ENCODE measurements at regions not wholly inside any gene's neighbourhood (a gene's known extent, or its start where the extent isn't known, plus 50 kb on each side); places are given as distances from the start of the nearest gene placed in this dataset.

DNA sequence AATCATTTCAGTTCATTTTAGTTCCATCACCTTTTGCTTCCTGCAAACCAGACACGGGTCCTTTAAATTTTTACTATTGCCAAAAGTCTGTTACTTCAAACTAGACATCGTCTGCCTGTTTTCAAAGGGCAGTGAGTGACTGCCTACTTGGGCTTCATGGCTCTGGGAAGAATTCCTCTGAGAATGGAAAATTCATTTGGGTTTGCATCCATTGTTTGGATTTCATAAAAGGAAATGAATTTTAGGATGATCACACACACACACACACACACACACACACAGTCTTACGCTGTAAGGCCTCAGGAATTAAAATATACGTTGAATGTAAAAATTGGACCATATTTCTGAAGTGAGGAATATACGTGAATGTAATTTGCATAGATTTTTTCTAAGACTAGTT is 1584.3 kb upstream of the ACVR2A start:
- ATAC-seq (no peak), DNase-seq (ENCODE audit: low read depth, low spot score) (no peak)
- H3K4me1 ChIP-seq (ENCODE audit: control insufficient read depth in 1 of 2, insufficient read depth in 2 of 2, low read length in 2 of 2): no peaks in the 10 kb centered on the region
- TF ChIP-seq ZNF274 (IDR thresholded peaks at IDR 0.05; ENCODE audit: low read depth, low read length): no peak
- no peak for TF ChIP-seq SP1 (IDR thresholded peaks at IDR 0.05; ENCODE audit: low read depth)
- TF ChIP-seq, protein P1, sequence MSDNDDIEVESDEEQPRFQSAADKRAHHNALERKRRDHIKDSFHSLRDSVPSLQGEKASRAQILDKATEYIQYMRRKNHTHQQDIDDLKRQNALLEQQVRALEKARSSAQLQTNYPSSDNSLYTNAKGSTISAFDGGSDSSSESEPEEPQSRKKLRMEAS (IDR thresholded peaks at IDR 0.05): no peak
- TF ChIP-seq EZH2 (IDR thresholded peaks at IDR 0.05): no peak
- TF ChIP-seq POLR2A (IDR thresholded peaks at IDR 0.05; ENCODE audit: borderline replicate concordance, extremely low read depth, insufficient read depth, insufficient read length): no peak
- H3K9ac ChIP-seq (ENCODE audit: low read length): no peak overlapping the region
- no peak overlapping the region for H3K4me2 ChIP-seq (ENCODE audit: low read length)
- no peak overlapping the region for H3K27ac ChIP-seq (ENCODE audit: low read depth, low read length)
- no peaks in the 10 kb centered on the region for H3K9me2 ChIP-seq (ENCODE audit: insufficient read depth)
- ChIA-PET RAD21 (ENCODE audit: low non-redundant PET in 1 of 2, low total read pairs in 2 of 2, uncharacterized antibody in 2 of 2, unreplicated experiment in 2 of 2) (no interaction called here), POLR2A (no interaction called here), CTCF (no interaction called here)
- no peaks in the 10 kb centered on the region for H3K9me3 ChIP-seq (ENCODE audit: control insufficient read depth in 1 of 2, insufficient read depth in 1 of 2, low read depth in 1 of 2, low read length in 2 of 2)
- no peak overlapping the region for H2AFZ ChIP-seq (ENCODE audit: low read depth, low read length, poor library complexity, severe bottlenecking)
- intact Hi-C loops (cut with micrococcal nuclease): no loop called here
- no TSS peak for BruUV-seq (replicated peaks)
- no peaks in the 10 kb centered on the region for H3K27me3 ChIP-seq (ENCODE audit: insufficient read depth, low read length)
- no peak overlapping the region for H3K4me3 ChIP-seq (replicated peaks in 1 of 2; ENCODE audit: low read depth in 1 of 2, low read length in 2 of 2)
- no peaks in the 10 kb centered on the region for H3K79me2 ChIP-seq (ENCODE audit: insufficient read depth, low read length)
- H4K20me1 ChIP-seq (ENCODE audit: insufficient read depth): no peaks in the 10 kb centered on the region
- H3K36me3 ChIP-seq (ENCODE audit: control insufficient read depth in 1 of 2, insufficient read depth in 2 of 2, low read length in 2 of 2): no peaks in the 10 kb centered on the region

DNA sequence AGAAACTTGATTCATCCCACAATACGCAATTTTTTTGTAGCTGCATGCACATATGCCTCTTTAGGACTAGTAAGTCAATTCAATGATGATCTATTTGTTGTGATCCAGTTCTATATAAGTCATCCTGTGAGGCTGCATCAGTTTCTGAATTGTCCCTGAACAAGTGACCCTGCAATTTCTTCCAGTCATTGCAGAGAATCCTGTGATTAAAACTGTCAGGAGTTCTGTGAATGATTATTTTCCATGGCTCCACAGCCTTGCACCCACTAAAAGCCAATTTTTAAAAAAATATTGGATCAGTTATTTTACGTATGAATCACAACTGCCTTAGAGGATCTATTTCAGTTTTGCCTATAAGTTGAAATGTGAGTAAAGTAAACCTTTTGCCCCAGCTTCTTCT is 1585.0 kb upstream of the ACVR2A start:
- CTCF ChIA-PET: interaction anchor here (1.0 kb wide), 1 partner anchor 9 kb away, joined by 3 read pairs; no protein-coding TSS in a partner anchor
- DNase-seq (ENCODE audit: low read depth, low spot score): no peak
- Histone ChIP-seq H3K9ac (ENCODE audit: low read length) (no peak overlapping the region), H3K36me3 (ENCODE audit: control insufficient read depth in 1 of 2, insufficient read depth in 2 of 2, low read length in 2 of 2) (no peaks in the 10 kb centered on the region), H3K4me3 (replicated peaks in 1 of 2; ENCODE audit: low read depth in 1 of 2, low read length in 2 of 2) (no peak overlapping the region), H4K20me1 (ENCODE audit: insufficient read depth) (no peaks in the 10 kb centered on the region), H3K27me3 (ENCODE audit: insufficient read depth, low read length) (no peaks in the 10 kb centered on the region), H2AFZ (ENCODE audit: low read depth, low read length, poor library complexity, severe bottlenecking) (no peak overlapping the region), H3K4me1 (ENCODE audit: control insufficient read depth in 1 of 2, insufficient read depth in 2 of 2, low read length in 2 of 2) (no peaks in the 10 kb centered on the region), H3K27ac (ENCODE audit: low read depth, low read length) (no peak overlapping the region), H3K79me2 (ENCODE audit: insufficient read depth, low read length) (no peaks in the 10 kb centered on the region), H3K9me3 (ENCODE audit: control insufficient read depth in 1 of 2, insufficient read depth in 1 of 2, low read depth in 1 of 2, low read length in 2 of 2) (no peaks in the 10 kb centered on the region), H3K9me2 (ENCODE audit: insufficient read depth) (no peaks in the 10 kb centered on the region), H3K4me2 (ENCODE audit: low read length) (no peak overlapping the region)
- no peak for ATAC-seq
- POLR2A ChIA-PET: no interaction called here
- BruUV-seq (replicated peaks): no TSS peak
- RAD21 ChIA-PET (ENCODE audit: low non-redundant PET in 1 of 2, low total read pairs in 2 of 2, uncharacterized antibody in 2 of 2, unreplicated experiment in 2 of 2): no interaction called here
- intact Hi-C loops (cut with micrococcal nuclease): no loop called here
- TF ChIP-seq SIN3A (IDR thresholded peaks at IDR 0.05; ENCODE audit: low read depth): no peak
- no peak for TF ChIP-seq CBX3 (IDR thresholded peaks at IDR 0.05; ENCODE audit: low read depth)
- TF ChIP-seq EGR1 (IDR thresholded peaks at IDR 0.05; ENCODE audit: low read depth): no peak
- no peak for TF ChIP-seq JUND (IDR thresholded peaks at IDR 0.05)
- TF ChIP-seq, protein P2, sequence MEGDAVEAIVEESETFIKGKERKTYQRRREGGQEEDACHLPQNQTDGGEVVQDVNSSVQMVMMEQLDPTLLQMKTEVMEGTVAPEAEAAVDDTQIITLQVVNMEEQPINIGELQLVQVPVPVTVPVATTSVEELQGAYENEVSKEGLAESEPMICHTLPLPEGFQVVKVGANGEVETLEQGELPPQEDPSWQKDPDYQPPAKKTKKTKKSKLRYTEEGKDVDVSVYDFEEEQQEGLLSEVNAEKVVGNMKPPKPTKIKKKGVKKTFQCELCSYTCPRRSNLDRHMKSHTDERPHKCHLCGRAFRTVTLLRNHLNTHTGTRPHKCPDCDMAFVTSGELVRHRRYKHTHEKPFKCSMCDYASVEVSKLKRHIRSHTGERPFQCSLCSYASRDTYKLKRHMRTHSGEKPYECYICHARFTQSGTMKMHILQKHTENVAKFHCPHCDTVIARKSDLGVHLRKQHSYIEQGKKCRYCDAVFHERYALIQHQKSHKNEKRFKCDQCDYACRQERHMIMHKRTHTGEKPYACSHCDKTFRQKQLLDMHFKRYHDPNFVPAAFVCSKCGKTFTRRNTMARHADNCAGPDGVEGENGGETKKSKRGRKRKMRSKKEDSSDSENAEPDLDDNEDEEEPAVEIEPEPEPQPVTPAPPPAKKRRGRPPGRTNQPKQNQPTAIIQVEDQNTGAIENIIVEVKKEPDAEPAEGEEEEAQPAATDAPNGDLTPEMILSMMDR (IDR thresholded peaks at IDR 0.05 in 2 of 3, conservative IDR thresholded peaks at IDR 0.05 in 1 of 3; ENCODE audit: borderline replicate concordance in 1 of 3, insufficient read depth in 1 of 3, low read depth in 2 of 3, low read length in 2 of 3): no peak
- no peak for TF ChIP-seq RAD21 (IDR thresholded peaks at IDR 0.05; ENCODE audit: low read depth)
- TF ChIP-seq SP1 (IDR thresholded peaks at IDR 0.05; ENCODE audit: low read depth): no peak
- TF ChIP-seq TCF7L2 (IDR thresholded peaks at IDR 0.05; ENCODE audit: borderline replicate concordance, extremely low read depth, insufficient read depth, insufficient read length): no peak
- TF ChIP-seq SRF (IDR thresholded peaks at IDR 0.05; ENCODE audit: low read depth): no peak
- no peak for TF ChIP-seq ZNF274 (IDR thresholded peaks at IDR 0.05; ENCODE audit: low read depth, low read length)
- no peak for TF ChIP-seq POLR2AphosphoS5 (IDR thresholded peaks at IDR 0.05; ENCODE audit: low read depth, low read length)
- TF ChIP-seq, protein P1 (IDR thresholded peaks at IDR 0.05): no peak
- no peak for TF ChIP-seq ZFX (IDR thresholded peaks at IDR 0.05)
- TF ChIP-seq EZH2phosphoT487 (IDR thresholded peaks at IDR 0.05; ENCODE audit: borderline replicate concordance): no peak
- TF ChIP-seq, protein P3, sequence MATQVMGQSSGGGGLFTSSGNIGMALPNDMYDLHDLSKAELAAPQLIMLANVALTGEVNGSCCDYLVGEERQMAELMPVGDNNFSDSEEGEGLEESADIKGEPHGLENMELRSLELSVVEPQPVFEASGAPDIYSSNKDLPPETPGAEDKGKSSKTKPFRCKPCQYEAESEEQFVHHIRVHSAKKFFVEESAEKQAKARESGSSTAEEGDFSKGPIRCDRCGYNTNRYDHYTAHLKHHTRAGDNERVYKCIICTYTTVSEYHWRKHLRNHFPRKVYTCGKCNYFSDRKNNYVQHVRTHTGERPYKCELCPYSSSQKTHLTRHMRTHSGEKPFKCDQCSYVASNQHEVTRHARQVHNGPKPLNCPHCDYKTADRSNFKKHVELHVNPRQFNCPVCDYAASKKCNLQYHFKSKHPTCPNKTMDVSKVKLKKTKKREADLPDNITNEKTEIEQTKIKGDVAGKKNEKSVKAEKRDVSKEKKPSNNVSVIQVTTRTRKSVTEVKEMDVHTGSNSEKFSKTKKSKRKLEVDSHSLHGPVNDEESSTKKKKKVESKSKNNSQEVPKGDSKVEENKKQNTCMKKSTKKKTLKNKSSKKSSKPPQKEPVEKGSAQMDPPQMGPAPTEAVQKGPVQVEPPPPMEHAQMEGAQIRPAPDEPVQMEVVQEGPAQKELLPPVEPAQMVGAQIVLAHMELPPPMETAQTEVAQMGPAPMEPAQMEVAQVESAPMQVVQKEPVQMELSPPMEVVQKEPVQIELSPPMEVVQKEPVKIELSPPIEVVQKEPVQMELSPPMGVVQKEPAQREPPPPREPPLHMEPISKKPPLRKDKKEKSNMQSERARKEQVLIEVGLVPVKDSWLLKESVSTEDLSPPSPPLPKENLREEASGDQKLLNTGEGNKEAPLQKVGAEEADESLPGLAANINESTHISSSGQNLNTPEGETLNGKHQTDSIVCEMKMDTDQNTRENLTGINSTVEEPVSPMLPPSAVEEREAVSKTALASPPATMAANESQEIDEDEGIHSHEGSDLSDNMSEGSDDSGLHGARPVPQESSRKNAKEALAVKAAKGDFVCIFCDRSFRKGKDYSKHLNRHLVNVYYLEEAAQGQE (IDR thresholded peaks at IDR 0.05; ENCODE audit: low read depth): no peak
